Breast epithelium (tissue), 4 donors: ENCODE measurements at regions not wholly inside any gene's neighbourhood (a gene's known extent, or its start where the extent isn't known, plus 50 kb on each side); places are given as distances from the start of the nearest gene placed in this dataset.

Experiments used
- DNase-seq, 2 donors: peaks; one replicate each; pipeline ENCODE4 v3.0.0-alpha.2; 2019; ENCODE audit warnings: low spot score in 2 of 2
- H3K27ac ChIP-seq, 2 donors: fragments of 200-600 bp; sonication (generic) in 1 of 2; one replicate each; pipeline ENCODE4 v1.5.1; 2016 to 2019; ENCODE audit warnings: mild to moderate bottlenecking in 1 of 2
- H3K27me3 ChIP-seq, 2 donors: fragments of 200-600 bp; sonication (generic) in 1 of 2; one replicate each; pipeline versions ENCODE4 v1.5.1 to v1.6.0; 2017 to 2019; ENCODE audit warnings: control low read depth in 1 of 2, mild to moderate bottlenecking in 1 of 2
- H3K36me3 ChIP-seq: fragments of 200-600 bp; one replicate; pipeline ENCODE4 v1.5.1; 2019
- H3K4me1 ChIP-seq, 2 donors: fragments of 200-600 bp; sonication (generic); one replicate each; pipeline ENCODE4 v1.5.1; 2016 to 2019; ENCODE audit warnings: control low read depth in 1 of 2
- H3K4me3 ChIP-seq, 3 donors: fragments of 200-600 bp; sonication (generic); 1 replicate in 2 of 3; 2 replicates in 1 of 3; pipeline ENCODE4 v1.5.1; 2016 to 2019; ENCODE audit warnings: mild to moderate bottlenecking in 3 of 3, moderate library complexity in 2 of 3
- H3K9me3 ChIP-seq, 2 donors: fragments of 200-600 bp; sonication (generic) in 1 of 2; one replicate each; pipeline ENCODE4 v1.5.1; 2016 to 2019; ENCODE audit warnings: control low read depth in 1 of 2
- POLR2A ChIP-seq: fragments of 450-650 bp; IDR thresholded peaks from one replicate; pipeline ENCODE4 v1.6.1; 2016; ENCODE audit warnings: antibody characterized with exemption, mild to moderate bottlenecking, moderate library complexity
- POLR2AphosphoS5 ChIP-seq, 3 donors: sonication (generic); formaldehyde crosslinking; IDR thresholded peaks; one replicate each; pipeline ENCODE4 v1.6.1; 2017; ENCODE audit warnings: antibody characterized with exemption in 3 of 3
- intact Hi-C: fragments of 100-400 bp; cut with DNase I; formaldehyde crosslinking; loops from one replicate; pipeline ENCODE4 v1.15.1; 2023; ENCODE audit warnings: low total_unique reads
- TF ChIP-seq, protein P1 (sequence below), 3 donors: fragments of 450-650 bp; IDR thresholded peaks; one replicate each; pipeline ENCODE4 v1.5.1; 2016 to 2017; ENCODE audit warnings: antibody characterized with exemption in 3 of 3, mild to moderate bottlenecking in 3 of 3, moderate library complexity in 3 of 3

DNA sequence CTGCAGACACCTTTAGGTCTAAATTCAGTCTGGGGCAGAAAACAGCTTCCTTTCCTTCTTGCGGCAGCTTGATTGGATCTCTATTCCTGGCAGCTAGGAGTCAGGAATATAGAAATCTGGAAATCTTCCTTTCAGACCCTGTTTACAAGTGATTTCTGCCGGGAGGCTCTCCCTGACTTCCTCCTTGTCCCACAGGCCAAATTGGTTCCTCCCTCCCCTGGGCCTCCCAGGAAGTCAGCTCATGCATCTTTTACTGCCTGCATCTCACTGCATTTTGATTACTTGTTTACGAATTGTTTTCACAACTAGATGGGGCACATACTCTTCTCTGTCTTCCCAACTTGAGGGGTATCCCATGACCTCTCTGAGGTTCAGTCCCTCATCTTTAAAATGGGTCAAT, 206.3 kb downstream of the MAF start:
- Histone ChIP-seq H3K9me3 (no peaks in the 10 kb centered on the region), H3K4me3 (no peak overlapping the region), H3K27ac (no peak overlapping the region), H3K4me1 (no peaks in the 10 kb centered on the region), H3K27me3 (no peaks in the 10 kb centered on the region), H3K36me3 (no peaks in the 10 kb centered on the region)
- TF ChIP-seq, protein P1, sequence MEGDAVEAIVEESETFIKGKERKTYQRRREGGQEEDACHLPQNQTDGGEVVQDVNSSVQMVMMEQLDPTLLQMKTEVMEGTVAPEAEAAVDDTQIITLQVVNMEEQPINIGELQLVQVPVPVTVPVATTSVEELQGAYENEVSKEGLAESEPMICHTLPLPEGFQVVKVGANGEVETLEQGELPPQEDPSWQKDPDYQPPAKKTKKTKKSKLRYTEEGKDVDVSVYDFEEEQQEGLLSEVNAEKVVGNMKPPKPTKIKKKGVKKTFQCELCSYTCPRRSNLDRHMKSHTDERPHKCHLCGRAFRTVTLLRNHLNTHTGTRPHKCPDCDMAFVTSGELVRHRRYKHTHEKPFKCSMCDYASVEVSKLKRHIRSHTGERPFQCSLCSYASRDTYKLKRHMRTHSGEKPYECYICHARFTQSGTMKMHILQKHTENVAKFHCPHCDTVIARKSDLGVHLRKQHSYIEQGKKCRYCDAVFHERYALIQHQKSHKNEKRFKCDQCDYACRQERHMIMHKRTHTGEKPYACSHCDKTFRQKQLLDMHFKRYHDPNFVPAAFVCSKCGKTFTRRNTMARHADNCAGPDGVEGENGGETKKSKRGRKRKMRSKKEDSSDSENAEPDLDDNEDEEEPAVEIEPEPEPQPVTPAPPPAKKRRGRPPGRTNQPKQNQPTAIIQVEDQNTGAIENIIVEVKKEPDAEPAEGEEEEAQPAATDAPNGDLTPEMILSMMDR (IDR thresholded peaks at IDR 0.05): no peak
- no peak for TF ChIP-seq POLR2AphosphoS5 (IDR thresholded peaks at IDR 0.05)
- TF ChIP-seq POLR2A: no peak
- intact Hi-C loops: loop anchor here (5.0 kb wide), 1 partner anchor 177 kb away; no protein-coding TSS in a partner anchor
- no peak for DNase-seq

GRCh38 chr16:79393564-79393963, 207.0 kb downstream of the MAF start:
- Histone ChIP-seq H3K36me3 (no peaks in the 10 kb centered on the region), H3K27ac (no peak overlapping the region), H3K4me3 (no peak overlapping the region), H3K27me3 (no peaks in the 10 kb centered on the region), H3K9me3 (no peaks in the 10 kb centered on the region), H3K4me1 (no peaks in the 10 kb centered on the region)
- TF ChIP-seq, protein P1 (IDR thresholded peaks at IDR 0.05): no peak
- TF ChIP-seq POLR2AphosphoS5 (IDR thresholded peaks at IDR 0.05): no peak
- TF ChIP-seq POLR2A: no peak
- DNase-seq: no peak
- intact Hi-C loops: loop anchor here (5.0 kb wide), 1 partner anchor 176 kb away; no protein-coding TSS in a partner anchor

DNA sequence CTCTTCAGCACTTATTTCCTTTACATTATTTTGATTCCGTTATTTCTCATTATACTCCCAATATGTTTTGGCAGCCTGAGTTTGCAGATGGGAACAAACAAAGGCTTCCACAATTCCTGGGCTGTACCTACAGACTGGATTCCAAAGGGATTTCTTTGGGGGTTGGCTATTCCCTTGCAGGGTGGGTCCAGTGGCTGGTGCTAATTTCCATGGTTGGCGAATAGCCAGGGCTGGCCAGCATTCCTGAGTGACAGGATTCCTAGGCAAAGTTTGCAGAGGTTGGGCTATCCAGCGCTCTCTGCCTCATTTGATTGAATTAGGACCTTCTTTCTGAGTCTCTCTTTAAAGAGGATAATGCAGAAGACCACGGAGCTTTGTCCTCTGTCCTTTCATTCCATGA, 207.4 kb downstream of the MAF start:
- no peak overlapping the region for H3K4me3 ChIP-seq
- no peak overlapping the region for H3K27ac ChIP-seq
- H3K27me3 ChIP-seq: no peaks in the 10 kb centered on the region
- H3K4me1 ChIP-seq: no peaks in the 10 kb centered on the region
- DNase-seq: no peak
- TF ChIP-seq POLR2A (no peak), POLR2AphosphoS5 (IDR thresholded peaks at IDR 0.05) (no peak)
- TF ChIP-seq, protein P1 (IDR thresholded peaks at IDR 0.05): no peak
- H3K36me3 ChIP-seq: no peaks in the 10 kb centered on the region
- no peaks in the 10 kb centered on the region for H3K9me3 ChIP-seq
- intact Hi-C loops: loop anchor here (5.0 kb wide), 1 partner anchor 176 kb away; no protein-coding TSS in a partner anchor

DNA sequence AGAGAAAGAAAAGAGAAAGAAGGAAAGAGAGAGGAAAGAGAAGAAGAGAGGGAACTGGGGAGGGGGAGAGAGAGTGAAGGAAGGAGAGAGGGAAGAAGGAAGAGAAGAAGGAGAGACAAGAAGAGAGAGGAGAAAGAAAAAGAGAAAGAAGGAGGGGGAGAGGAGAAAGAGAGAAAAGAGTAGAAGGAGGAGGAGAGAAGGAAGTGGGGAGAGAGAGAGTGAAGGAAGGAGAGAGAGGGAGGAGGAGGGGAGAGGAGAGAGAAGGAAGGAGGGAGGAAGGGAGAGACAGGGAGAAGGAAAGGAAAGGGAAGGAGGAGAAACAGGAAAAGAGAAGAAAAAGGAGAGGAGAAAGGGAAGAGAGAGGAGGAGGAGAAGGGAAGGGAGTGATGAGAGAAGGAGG, 208.5 kb downstream of the MAF start:
- H3K4me1 ChIP-seq: no peaks in the 10 kb centered on the region
- no peak for TF ChIP-seq POLR2A
- no peak for TF ChIP-seq POLR2AphosphoS5 (IDR thresholded peaks at IDR 0.05)
- TF ChIP-seq, protein P1 (IDR thresholded peaks at IDR 0.05): no peak
- no peak overlapping the region for H3K4me3 ChIP-seq
- H3K36me3 ChIP-seq: no peaks in the 10 kb centered on the region
- H3K27me3 ChIP-seq: no peaks in the 10 kb centered on the region
- intact Hi-C loops: loop anchor here (5.0 kb wide), 1 partner anchor 175 kb away; no protein-coding TSS in a partner anchor
- DNase-seq: no peak
- no peaks in the 10 kb centered on the region for H3K9me3 ChIP-seq
- H3K27ac ChIP-seq: no peak overlapping the region

- H3K4me1 ChIP-seq: no peaks in the 10 kb centered on the region
- no peaks in the 10 kb centered on the region for H3K9me3 ChIP-seq
- H3K27me3 ChIP-seq: no peaks in the 10 kb centered on the region
- H3K27ac ChIP-seq: no peak overlapping the region
- no peak overlapping the region for H3K4me3 ChIP-seq
- H3K36me3 ChIP-seq: no peaks in the 10 kb centered on the region
- DNase-seq: no peak
- intact Hi-C loops: loop anchor here (5.0 kb wide), 1 partner anchor 174 kb away; no protein-coding TSS in a partner anchor
- TF ChIP-seq, protein P1 (IDR thresholded peaks at IDR 0.05): no peak
- TF ChIP-seq POLR2AphosphoS5 (IDR thresholded peaks at IDR 0.05) (no peak), POLR2A (no peak)
Measured at GRCh38 chr16:79391395-79391794, 209.1 kb downstream of the MAF start.
